ENCODE measurements at regions not wholly inside any gene's neighbourhood (a gene's known extent, or its start where the extent isn't known, plus 50 kb on each side); places are given as distances from the start of the nearest gene placed in this dataset.
A peak's percentile ranks its signal among the peaks of the same experiment; 100 is the strongest.

GRCh38 chr6:43856005-43856765 lies 86.2 kb downstream of the VEGFA start:
- no peaks in the 10 kb centered on the region for H3K9me3 ChIP-seq
- H3K4me3 ChIP-seq, result no peak overlapping the region
- peak in 1 of 2 donors; percentile 29 for DNase-seq (ENCODE audit: low spot score in 2 of 2)
- intact Hi-C loops (cut with DNase I; ENCODE audit: low total_unique reads), result no loop called here
- TF ChIP-seq CTCF (IDR thresholded peaks at IDR 0.05), result peak; percentile 22 to 37 (median 30)
- no peak for TF ChIP-seq POLR2AphosphoS5 (IDR thresholded peaks at IDR 0.05)
- no peak for TF ChIP-seq POLR2A (IDR thresholded peaks at IDR 0.05)
- no peak overlapping the region for H3K27ac ChIP-seq
- no peaks in the 10 kb centered on the region for H3K27me3 ChIP-seq
- no peaks in the 10 kb centered on the region for H3K36me3 ChIP-seq
- H3K4me1 ChIP-seq, result no peaks in the 10 kb centered on the region

- no peaks in the 10 kb centered on the region for H3K9me3 ChIP-seq
- H3K36me3 ChIP-seq, result no peaks in the 10 kb centered on the region
- no peak overlapping the region for H3K4me3 ChIP-seq
- TF ChIP-seq POLR2AphosphoS5 (IDR thresholded peaks at IDR 0.05) (no peak), CTCF (IDR thresholded peaks at IDR 0.05) (no peak), POLR2A (IDR thresholded peaks at IDR 0.05) (no peak)
- DNase-seq (ENCODE audit: low spot score in 2 of 2), result no peak
- no peaks in the 10 kb centered on the region for H3K4me1 ChIP-seq
- intact Hi-C loops (cut with DNase I; ENCODE audit: low total_unique reads), result no loop called here
- no peaks in the 10 kb centered on the region for H3K27me3 ChIP-seq
- no peak overlapping the region for H3K27ac ChIP-seq
These were observed 85.2 kb downstream of the VEGFA start for GRCh38 chr6:43855247-43855646.

- no peak overlapping the region for H3K4me3 ChIP-seq
- no peaks in the 10 kb centered on the region for H3K9me3 ChIP-seq
- H3K36me3 ChIP-seq, result no peaks in the 10 kb centered on the region
- H3K4me1 ChIP-seq, result no peaks in the 10 kb centered on the region
- intact Hi-C loops (cut with DNase I; ENCODE audit: low total_unique reads), result no loop called here
- H3K27me3 ChIP-seq, result no peaks in the 10 kb centered on the region
- H3K27ac ChIP-seq, result no peak overlapping the region
- no peak for TF ChIP-seq POLR2A (IDR thresholded peaks at IDR 0.05)
- TF ChIP-seq CTCF (IDR thresholded peaks at IDR 0.05), result no peak
- no peak for TF ChIP-seq POLR2AphosphoS5 (IDR thresholded peaks at IDR 0.05)
- DNase-seq (ENCODE audit: low spot score in 2 of 2), result no peak
These were observed 83.1 kb downstream of the VEGFA start for GRCh38 chr6:43853066-43853650.

GRCh38 chr6:43852350-43852864 lies 82.4 kb downstream of the VEGFA start:
- no peak for DNase-seq (ENCODE audit: low spot score in 2 of 2)
- Histone ChIP-seq H3K36me3 (no peaks in the 10 kb centered on the region), H3K4me3 (no peak overlapping the region), H3K27ac (no peak overlapping the region), H3K9me3 (no peaks in the 10 kb centered on the region), H3K27me3 (no peaks in the 10 kb centered on the region), H3K4me1 (no peaks in the 10 kb centered on the region)
- no peak for TF ChIP-seq POLR2A (IDR thresholded peaks at IDR 0.05)
- no peak for TF ChIP-seq POLR2AphosphoS5 (IDR thresholded peaks at IDR 0.05)
- TF ChIP-seq CTCF (IDR thresholded peaks at IDR 0.05), result no peak
- intact Hi-C loops (cut with DNase I; ENCODE audit: low total_unique reads), result no loop called here

GRCh38 chr6:43851204-43851865 lies 81.3 kb downstream of the VEGFA start:
- no peak overlapping the region for H3K4me3 ChIP-seq
- no peaks in the 10 kb centered on the region for H3K4me1 ChIP-seq
- H3K36me3 ChIP-seq, result no peaks in the 10 kb centered on the region
- intact Hi-C loops (cut with DNase I; ENCODE audit: low total_unique reads), result no loop called here
- H3K27me3 ChIP-seq, result no peaks in the 10 kb centered on the region
- no peak overlapping the region for H3K27ac ChIP-seq
- no peak for DNase-seq (ENCODE audit: low spot score in 2 of 2)
- TF ChIP-seq POLR2A (IDR thresholded peaks at IDR 0.05) (no peak), POLR2AphosphoS5 (IDR thresholded peaks at IDR 0.05) (no peak), CTCF (IDR thresholded peaks at IDR 0.05) (no peak)
- no peaks in the 10 kb centered on the region for H3K9me3 ChIP-seq

All from breast epithelium (tissue), 4 donors.